WTC11 (cell line): ENCODE measurements at regions not wholly inside any gene's neighbourhood (a gene's known extent, or its start where the extent isn't known, plus 50 kb on each side); places are given as distances from the start of the nearest gene placed in this dataset.

ENCODE experiments used
- ATAC-seq: fragments of 200-7000 bp; cut with Tn5 transposase; 2 replicates; pipeline ENCODE4 v1.10.0; 2021; ENCODE audit warnings: mild to moderate bottlenecking, moderate library complexity
- CTCF ChIA-PET: fragments of 300-600 bp; sonication (Branson Sonifier 250); formaldehyde crosslinking; loops from one replicate; lab custom pipeline; 2021; ENCODE audit warnings: antibody characterized with exemption; lab: Charles Lee
- POLR2A ChIA-PET: fragments of 350-600 bp; sonication (Branson Sonifier 250); formaldehyde crosslinking; loops from one replicate; lab custom pipeline; 2021; ENCODE audit warnings: antibody characterized with exemption; lab: Charles Lee
- DNase-seq: peaks from one replicate; pipeline ENCODE4 v3.0.0; 2021; ENCODE audit warnings: low spot score
- H3K27ac Mint-ChIP-seq: 2 replicates; pipeline ENCODE4 v1.8.0; 2021; ENCODE audit warnings: mixed read lengths
- H3K27me3 Mint-ChIP-seq: 2 replicates; pipeline ENCODE4 v1.8.0; 2021; ENCODE audit warnings: low read depth, mild to moderate bottlenecking, moderate library complexity, mixed read lengths
- H3K36me3 Mint-ChIP-seq: 2 replicates; pipeline ENCODE4 v1.8.0; 2021; ENCODE audit warnings: mixed read lengths
- H3K4me1 Mint-ChIP-seq: 2 replicates; pipeline ENCODE4 v1.8.0; 2022; ENCODE audit warnings: mixed read lengths
- H3K4me3 Mint-ChIP-seq: 2 replicates; pipeline ENCODE4 v1.8.0; 2021; ENCODE audit warnings: mild to moderate bottlenecking, moderate library complexity, mixed read lengths
- H3K9me3 Mint-ChIP-seq: 2 replicates; pipeline ENCODE4 v1.8.0; 2021; ENCODE audit warnings: mixed read lengths
- ATF1 ChIP-seq: sonication (generic); formaldehyde crosslinking; IDR thresholded peaks from 2 replicates; pipeline ENCODE4 v1.8.1; 2023; ENCODE audit warnings: mild to moderate bottlenecking, moderate library complexity, missing genetic modification reagents
- CTCF ChIP-seq: fragments of 200-600 bp; IDR thresholded peaks from 2 replicates; pipeline ENCODE4 v1.8.0; 2022; ENCODE audit warnings: antibody characterized with exemption
- FOXJ3 ChIP-seq: sonication (generic); formaldehyde crosslinking; IDR thresholded peaks from 2 replicates; pipeline ENCODE4 v1.9.0; 2021; ENCODE audit warnings: missing genetic modification reagents, mild to moderate bottlenecking, borderline replicate concordance
- FOXP1 ChIP-seq: sonication (generic); formaldehyde crosslinking; IDR thresholded peaks from 2 replicates; pipeline ENCODE4 v1.8.0; 2022; ENCODE audit warnings: missing genetic modification reagents, mild to moderate bottlenecking, moderate library complexity, borderline replicate concordance
- GABPB1 ChIP-seq: sonication (generic); formaldehyde crosslinking; IDR thresholded peaks from 2 replicates; pipeline ENCODE4 v1.8.1; 2023; ENCODE audit warnings: mild to moderate bottlenecking, missing genetic modification reagents
- GRHL2 ChIP-seq: fragments of 250-450 bp; sonication (Bioruptor Pico); IDR thresholded peaks from 2 replicates; pipeline ENCODE4 v1.8.0; 2022; ENCODE audit warnings: mild to moderate bottlenecking, moderate library complexity; ENCODE audit not compliant: insufficient replicate concordance, severe bottlenecking
- HMGA2 ChIP-seq: fragments of 250-450 bp; sonication (Bioruptor Pico); IDR thresholded peaks from 2 replicates; pipeline ENCODE4 v1.4.0; 2021; ENCODE audit warnings: mild to moderate bottlenecking, moderate library complexity
- PRDM15 ChIP-seq: sonication (generic); formaldehyde crosslinking; IDR thresholded peaks from 2 replicates; pipeline ENCODE4 v1.8.0; 2022; ENCODE audit warnings: missing genetic modification reagents
- ZNF232 ChIP-seq: sonication (generic); formaldehyde crosslinking; IDR thresholded peaks from 2 replicates; pipeline ENCODE4 v1.8.0; 2022; ENCODE audit warnings: mild to moderate bottlenecking, missing genetic modification reagents
- ZNF423 ChIP-seq: fragments of 250-450 bp; sonication (Bioruptor Pico); IDR thresholded peaks from 2 replicates; pipeline ENCODE4 v2.1.2; 2022; ENCODE audit warnings: mild to moderate bottlenecking, moderate library complexity
- TF ChIP-seq, protein P1 (sequence below): sonication (generic); formaldehyde crosslinking; IDR thresholded peaks from 2 replicates; pipeline ENCODE4 v1.8.1; 2022; ENCODE audit warnings: missing genetic modification reagents, borderline replicate concordance
- TF ChIP-seq, protein P2 (sequence below): fragments of 250-450 bp; sonication (Bioruptor Pico); IDR thresholded peaks from 2 replicates; pipeline ENCODE4 v1.9.0; 2021; ENCODE audit warnings: mild to moderate bottlenecking

DNA sequence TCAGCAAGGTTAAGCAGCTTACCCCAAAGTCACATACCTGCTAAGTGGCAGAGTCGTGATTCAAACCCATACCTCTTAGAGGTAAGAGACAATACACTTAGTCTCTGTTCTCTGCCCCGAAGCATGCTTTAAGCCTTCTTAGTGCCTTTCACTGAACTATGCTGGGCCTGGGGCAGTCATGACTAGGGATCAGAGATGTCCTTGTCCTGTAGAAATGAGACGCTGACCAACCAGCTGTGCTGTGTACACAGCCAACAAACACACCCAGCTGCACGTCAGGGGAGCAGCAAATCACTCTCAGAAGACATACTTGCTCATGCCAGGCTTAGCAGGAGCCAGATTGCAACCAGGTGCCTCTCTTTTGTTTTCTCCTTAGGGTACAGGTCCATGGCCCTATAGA, 255.7 kb downstream of the BUD13 start (continued):
- TF ChIP-seq, protein P1, sequence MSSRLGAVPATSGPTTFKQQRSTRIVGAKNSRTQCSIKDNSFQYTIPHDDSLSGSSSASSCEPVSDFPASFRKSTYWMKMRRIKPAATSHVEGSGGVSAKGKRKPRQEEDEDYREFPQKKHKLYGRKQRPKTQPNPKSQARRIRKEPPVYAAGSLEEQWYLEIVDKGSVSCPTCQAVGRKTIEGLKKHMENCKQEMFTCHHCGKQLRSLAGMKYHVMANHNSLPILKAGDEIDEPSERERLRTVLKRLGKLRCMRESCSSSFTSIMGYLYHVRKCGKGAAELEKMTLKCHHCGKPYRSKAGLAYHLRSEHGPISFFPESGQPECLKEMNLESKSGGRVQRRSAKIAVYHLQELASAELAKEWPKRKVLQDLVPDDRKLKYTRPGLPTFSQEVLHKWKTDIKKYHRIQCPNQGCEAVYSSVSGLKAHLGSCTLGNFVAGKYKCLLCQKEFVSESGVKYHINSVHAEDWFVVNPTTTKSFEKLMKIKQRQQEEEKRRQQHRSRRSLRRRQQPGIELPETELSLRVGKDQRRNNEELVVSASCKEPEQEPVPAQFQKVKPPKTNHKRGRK (CRISPR knock-in tag), result no peak
- TF ChIP-seq HMGA2, result no peak

- no peak overlapping the region for H3K27ac Mint-ChIP-seq
- TF ChIP-seq GABPB1 (CRISPR knock-in tag), result no peak
- no peak for TF ChIP-seq FOXJ3 (CRISPR knock-in tag)
- TF ChIP-seq ATF1 (CRISPR knock-in tag), result no peak
- TF ChIP-seq, protein P2, sequence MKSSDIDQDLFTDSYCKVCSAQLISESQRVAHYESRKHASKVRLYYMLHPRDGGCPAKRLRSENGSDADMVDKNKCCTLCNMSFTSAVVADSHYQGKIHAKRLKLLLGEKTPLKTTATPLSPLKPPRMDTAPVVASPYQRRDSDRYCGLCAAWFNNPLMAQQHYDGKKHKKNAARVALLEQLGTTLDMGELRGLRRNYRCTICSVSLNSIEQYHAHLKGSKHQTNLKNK (CRISPR knock-in tag), result no peak
- TF ChIP-seq, all 79 proteins: peak for 0
- Mint-ChIP-seq H3K9me3 (peaks cover 5% of the 10 kb centered on the region; the same call in 1 of the 2 replicates), H3K36me3 (no peaks in the 10 kb centered on the region), H3K4me3 (no peak overlapping the region), H3K4me1 (peaks cover 13% of the 10 kb centered on the region), H3K27me3 (no peaks in the 10 kb centered on the region; the same call in 1 of the 2 replicates)
- POLR2A ChIA-PET, result no interaction called here
- no peak for ATAC-seq
- no peak for DNase-seq
- CTCF ChIA-PET, result interaction anchor here (0.7 to 3.8 kb wide), 5 partner anchors 9 to 299 kb away, joined by 3 to 56 read pairs (median 4); no protein-coding TSS in a partner anchor
Observed at GRCh38 chr11:116515664-116516184, 257.1 kb downstream of the BUD13 start.

DNA sequence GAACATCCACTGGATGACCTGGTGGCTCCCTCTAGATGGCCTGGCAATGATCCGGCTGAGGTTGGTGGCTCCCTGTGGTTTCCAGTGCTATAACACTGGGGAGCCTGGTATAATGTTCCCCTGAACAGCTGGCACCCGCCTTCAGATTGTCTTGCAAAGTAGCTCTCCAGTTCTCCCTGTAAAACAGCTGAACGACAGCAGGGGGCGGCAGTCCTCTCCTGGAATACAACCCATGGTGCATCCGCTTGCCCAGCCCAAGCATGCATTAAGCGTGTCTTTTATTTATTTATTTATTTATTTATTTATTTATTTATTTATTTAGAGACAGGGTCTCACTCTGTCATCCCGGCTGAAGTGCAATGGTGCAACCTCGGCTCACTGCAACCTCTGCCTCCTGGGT, 258.9 kb downstream of the BUD13 start:
- Mint-ChIP-seq H3K4me1 (peaks cover 29% of the 10 kb centered on the region), H3K36me3 (no peaks in the 10 kb centered on the region), H3K4me3 (no peak overlapping the region), H3K27ac (no peak overlapping the region), H3K27me3 (peaks cover under 1% of the 10 kb centered on the region)
- ATAC-seq (peak; percentile 79), DNase-seq (peak; percentile 87)
- POLR2A ChIA-PET, result interaction anchor here (0.9 kb wide), 1 partner anchor 13 kb away, joined by 4 read pairs; no protein-coding TSS in a partner anchor
- CTCF ChIA-PET, result interaction anchor here (0.6 to 3.8 kb wide), 64 partner anchors 8 to 436 kb away, joined by 3 to 57 read pairs (median 4); no protein-coding TSS in a partner anchor
- no peak for TF ChIP-seq ZNF232 (CRISPR knock-in tag)
- peak; percentile 58 for TF ChIP-seq CTCF
- TF ChIP-seq, all 79 proteins: peak for 1
- no peaks in the 10 kb centered on the region for H3K9me3 Mint-ChIP-seq

GRCh38 chr11:116513278-116513823, 259.4 kb downstream of the BUD13 start:
- Mint-ChIP-seq H3K36me3 (no peaks in the 10 kb centered on the region), H3K4me1 (peaks cover 29% of the 10 kb centered on the region), H3K27ac (no peak overlapping the region), H3K9me3 (no peaks in the 10 kb centered on the region), H3K27me3 (peaks cover 2% of the 10 kb centered on the region), H3K4me3 (no peak overlapping the region)
- TF ChIP-seq ZNF423 (CRISPR knock-in tag), result no peak
- no peak for TF ChIP-seq FOXP1
- TF ChIP-seq GRHL2 (CRISPR knock-in tag), result no peak
- TF ChIP-seq PRDM15 (CRISPR knock-in tag), result no peak
- POLR2A ChIA-PET, result interaction anchor here (0.9 kb wide), 1 partner anchor 12 kb away, joined by 4 read pairs; no protein-coding TSS in a partner anchor
- DNase-seq (no peak), ATAC-seq (no peak)
- CTCF ChIA-PET, result interaction anchor here (0.6 to 3.8 kb wide), 64 partner anchors 8 to 435 kb away, joined by 3 to 57 read pairs (median 4); no protein-coding TSS in a partner anchor
